H9 (cell line): ENCODE measurements at regions not wholly inside any gene's neighbourhood (a gene's known extent, or its start where the extent isn't known, plus 50 kb on each side); places are given as distances from the start of the nearest gene placed in this dataset.

Experiments
- DNase-seq: peaks from one replicate; pipeline ENCODE4 v3.0.0-alpha.2; 2017
- H2AFZ ChIP-seq: one replicate; pipeline ENCODE4 v1.6.1; 2013; ENCODE audit warnings: mild to moderate bottlenecking, low read length, control low read depth, moderate library complexity
- H2AK5ac ChIP-seq: 2 replicates; pipeline ENCODE4 v1.6.1; 2013; ENCODE audit warnings: low read length, control low read depth, mixed read lengths; ENCODE audit not compliant: insufficient read length
- H2BK120ac ChIP-seq: one replicate; pipeline ENCODE4 v1.6.1; 2013; ENCODE audit warnings: low read depth, mild to moderate bottlenecking, low read length, control low read depth, inconsistent platforms; ENCODE audit not compliant: poor library complexity, severe bottlenecking
- H2BK12ac ChIP-seq: 2 replicates; pipeline ENCODE4 v1.6.1; 2013; ENCODE audit warnings: low read length, control low read depth, mixed read lengths, low read depth; ENCODE audit not compliant: insufficient read length
- H2BK15ac ChIP-seq: 2 replicates; pipeline ENCODE4 v1.6.1; 2013; ENCODE audit warnings: low read depth, low read length, control low read depth
- H2BK20ac ChIP-seq: one replicate; pipeline ENCODE4 v1.6.1; 2013; ENCODE audit warnings: low read depth, mild to moderate bottlenecking, low read length, control low read depth, inconsistent platforms; ENCODE audit not compliant: poor library complexity, severe bottlenecking
- H2BK5ac ChIP-seq: 2 replicates; pipeline ENCODE4 v1.6.1; 2013; ENCODE audit warnings: low read length, control low read depth, mixed read lengths; ENCODE audit not compliant: insufficient read length
- H3K14ac ChIP-seq: 2 replicates; pipeline ENCODE4 v1.6.1; 2013; ENCODE audit warnings: low read length, control low read depth; ENCODE audit not compliant: insufficient read depth
- H3K18ac ChIP-seq: 2 replicates; pipeline ENCODE4 v1.6.1; 2013; ENCODE audit warnings: low read depth, mild to moderate bottlenecking, mixed read lengths, low read length, control low read depth; ENCODE audit not compliant: insufficient read length
- H3K23ac ChIP-seq: 2 replicates; pipeline ENCODE4 v1.6.1; 2013; ENCODE audit warnings: low read length, control low read depth, mixed read lengths, low read depth; ENCODE audit not compliant: insufficient read length
- H3K23me2 ChIP-seq: 2 replicates; pipeline ENCODE4 v1.6.1; 2013; ENCODE audit warnings: low read depth, mild to moderate bottlenecking, mixed read lengths, low read length, control low read depth; ENCODE audit not compliant: insufficient read length, poor library complexity, severe bottlenecking
- H3K27ac ChIP-seq: 2 replicates; pipeline ENCODE4 v1.5.1; 2013; ENCODE audit warnings: low read length, control low read depth, mixed read lengths, low read depth; ENCODE audit not compliant: insufficient read length
- H3K27me3 ChIP-seq: 2 replicates; pipeline ENCODE4 v1.6.1; 2013; ENCODE audit warnings: low read length, control low read depth, inconsistent platforms; ENCODE audit not compliant: insufficient read depth
- H3K4ac ChIP-seq: 2 replicates; pipeline ENCODE4 v1.6.1; 2013; ENCODE audit warnings: low read depth, mild to moderate bottlenecking, control low read depth, inconsistent platforms, low read length, moderate library complexity
- H3K4me1 ChIP-seq: 2 replicates; pipeline ENCODE4 v1.6.1; 2013; ENCODE audit warnings: low read length, control low read depth, inconsistent platforms; ENCODE audit not compliant: insufficient read depth
- H3K4me2 ChIP-seq: 2 replicates; pipeline ENCODE4 v1.6.1; 2013; ENCODE audit warnings: low read length, control low read depth, mixed read lengths; ENCODE audit not compliant: insufficient read length, insufficient read depth
- H3K56ac ChIP-seq: 2 replicates; pipeline ENCODE4 v1.6.1; 2013; ENCODE audit warnings: low read depth, mild to moderate bottlenecking, mixed read lengths, low read length, control low read depth; ENCODE audit not compliant: insufficient read length
- H3K79me1 ChIP-seq: 2 replicates; pipeline ENCODE4 v1.6.1; 2013; ENCODE audit warnings: low read depth, mild to moderate bottlenecking, moderate library complexity, low read length, control low read depth, inconsistent platforms; ENCODE audit not compliant: insufficient read depth, poor library complexity, severe bottlenecking
- H3K79me2 ChIP-seq: 2 replicates; pipeline ENCODE4 v1.6.1; 2013; ENCODE audit warnings: low read length, control low read depth, inconsistent platforms; ENCODE audit not compliant: insufficient read depth
- H3K9ac ChIP-seq: 2 replicates; pipeline ENCODE4 v1.6.1; 2013; ENCODE audit warnings: low read length, control low read depth, mixed read lengths; ENCODE audit not compliant: insufficient read length; ENCODE audit errors: extremely low read depth
- H3K9me3 ChIP-seq: one replicate; pipeline ENCODE4 v1.6.1; 2013; ENCODE audit warnings: low read depth, low read length, inconsistent platforms; ENCODE audit not compliant: control insufficient read depth
- H3T11ph ChIP-seq: one replicate; pipeline ENCODE4 v1.6.1; 2013; ENCODE audit warnings: mild to moderate bottlenecking, low read length, control low read depth, inconsistent platforms
- H4K20me1 ChIP-seq: one replicate; pipeline ENCODE4 v1.6.1; 2013; ENCODE audit not compliant: control insufficient read depth, insufficient read length, insufficient read depth
- H4K5ac ChIP-seq: 2 replicates; pipeline ENCODE4 v1.6.1; 2013; ENCODE audit warnings: low read depth, mild to moderate bottlenecking, mixed read lengths, low read length, control low read depth; ENCODE audit not compliant: insufficient read length
- H4K8ac ChIP-seq: replicated peaks from 2 replicates; pipeline ENCODE4 v1.6.1; 2013; ENCODE audit warnings: low read length, control low read depth, mixed read lengths, low read depth; ENCODE audit not compliant: insufficient read length
- H4K91ac ChIP-seq: 2 replicates; pipeline ENCODE4 v1.6.1; 2013; ENCODE audit warnings: low read depth, mild to moderate bottlenecking, moderate library complexity, mixed read lengths, low read length, control low read depth; ENCODE audit not compliant: insufficient read length
- H3K27ac Mint-ChIP-seq, 3 experiments: 2 replicates in 2 of 3; 3 replicates in 1 of 3; pipeline ENCODE4 v1.8.0; 2020 to 2021; ENCODE audit warnings: mixed read lengths in 3 of 3, mild to moderate bottlenecking in 1 of 3, moderate library complexity in 1 of 3
- H3K27me3 Mint-ChIP-seq: 2 replicates; pipeline ENCODE4 v1.8.0; 2021; ENCODE audit warnings: low read depth, mild to moderate bottlenecking, moderate library complexity, mixed read lengths
- H3K36me3 Mint-ChIP-seq, 3 experiments: 2 replicates in 2 of 3; 3 replicates in 1 of 3; pipeline ENCODE4 v1.8.0; 2020 to 2021; ENCODE audit warnings: low read depth in 3 of 3, mixed read lengths in 3 of 3; ENCODE audit not compliant: insufficient read depth in 1 of 3
- H3K4me1 Mint-ChIP-seq, 2 experiments: 2 replicates each; pipeline ENCODE4 v1.8.0; 2020; ENCODE audit warnings: mixed read lengths in 2 of 2
- H3K4me3 Mint-ChIP-seq, 2 experiments: 2 replicates in 1 of 2; 3 replicates in 1 of 2; pipeline ENCODE4 v1.8.0; 2020 to 2021; ENCODE audit warnings: mild to moderate bottlenecking in 2 of 2, mixed read lengths in 2 of 2, moderate library complexity in 1 of 2
- H3K9me3 Mint-ChIP-seq, 2 experiments: 2 replicates in 1 of 2; 3 replicates in 1 of 2; pipeline ENCODE4 v1.8.0; 2020; ENCODE audit warnings: mild to moderate bottlenecking in 2 of 2, mixed read lengths in 2 of 2, moderate library complexity in 1 of 2
- CTCF ChIP-seq: fragments of 200-600 bp; sonication (generic); conservative IDR thresholded peaks from 3 replicates; pipeline ENCODE4 v1.8.0; 2021; ENCODE audit warnings: antibody characterized with exemption, mild to moderate bottlenecking
- WGBS: extraction: QIAGEN DNeasy Blood & Tissue Kit; methylation state at CpG from one replicate; pipeline ENCODE4 v1.1.7; 2013; ENCODE audit warnings: missing lambda C conversion rate, low lambda C conversion rate, mixed read lengths; ENCODE audit not compliant: insufficient read length; ENCODE audit errors: extremely low coverage; 5-methylcytosine and 5-hydroxymethylcytosine counted together

- H3K14ac ChIP-seq = no peak overlapping the region
- H3K27me3 Mint-ChIP-seq = peaks cover 3% of the 10 kb centered on the region; the same call in 1 of the 2 replicates
- peaks cover 0 to 3% of the 10 kb centered on the region in 2 experiments; a peak in 1 of 4 replicates for H3K4me1 Mint-ChIP-seq
- no peak overlapping the region for H2BK15ac ChIP-seq
- H3T11ph ChIP-seq = no peak overlapping the region
- H4K5ac ChIP-seq = no peak overlapping the region
- no peak overlapping the region for H3K23ac ChIP-seq
- no peaks in the 10 kb centered on the region for H3K79me2 ChIP-seq
- TF ChIP-seq CTCF = peak; percentile 29; the same call in 2 of the 3 replicates
- H3K79me1 ChIP-seq = no peaks in the 10 kb centered on the region
- H3K23me2 ChIP-seq = no peaks in the 10 kb centered on the region
- no peaks in the 10 kb centered on the region for H3K27me3 ChIP-seq
- WGBS = no CpG with 5 or more reads among the region's 1 CpG
- H3K56ac ChIP-seq = no peak overlapping the region
- no peaks in the 10 kb centered on the region for H3K9me3 ChIP-seq
- no peak overlapping the region for H3K9ac ChIP-seq
- no peak overlapping the region for H4K91ac ChIP-seq
- H3K9me3 Mint-ChIP-seq = peaks cover 11 to 23% of the 10 kb centered on the region in 2 experiments; a peak in 3 of 5 replicates
- no peak overlapping the region for H2BK120ac ChIP-seq
- H3K18ac ChIP-seq = no peak overlapping the region
- no peaks in the 10 kb centered on the region for H3K4me1 ChIP-seq
- H2BK20ac ChIP-seq = no peak overlapping the region
- no peak overlapping the region for H3K27ac ChIP-seq
- no peak overlapping the region for H2AFZ ChIP-seq
- no peaks in the 10 kb centered on the region for H4K20me1 ChIP-seq
- no peak overlapping the region for H2BK5ac ChIP-seq
- no peak for DNase-seq
- H3K36me3 Mint-ChIP-seq = peaks cover 3 to 14% (median 6%) of the 10 kb centered on the region in 3 experiments
- no peak overlapping the region for H4K8ac ChIP-seq
- no peak overlapping the region for H3K4ac ChIP-seq
- H2AK5ac ChIP-seq = no peak overlapping the region
- H3K4me2 ChIP-seq = no peak overlapping the region
- H3K27ac Mint-ChIP-seq = no peak overlapping the region
- H3K4me3 Mint-ChIP-seq = no peak overlapping the region
- no peak overlapping the region for H2BK12ac ChIP-seq
These were observed 362.6 kb upstream of the CLEC14A start for GRCh38 chr14:38618514-38618913.
